Cardiac fibroblast (primary cell): ENCODE measurements at regions not wholly inside any gene's neighbourhood (a gene's known extent, or its start where the extent isn't known, plus 50 kb on each side); places are given as distances from the start of the nearest gene placed in this dataset.

Source experiments
- DNase-seq, 2 donors: peaks; one replicate each; pipeline versions ENCODE4 v3.0.0 to v3.0.0-alpha.2; 2010; ENCODE audit warnings: low read depth in 2 of 2
- H3K4me3 ChIP-seq, 2 donors: replicated peaks in 1 of 2; 1 replicate in 1 of 2; 2 replicates in 1 of 2; pipeline ENCODE4 v1.5.1; 2011; ENCODE audit warnings: low read depth in 2 of 2, low read length in 2 of 2, mild to moderate bottlenecking in 2 of 2, moderate library complexity in 1 of 2
- TF ChIP-seq, protein P1 (sequence below): IDR thresholded peaks from one replicate; pipeline ENCODE4 v1.5.1; 2011; ENCODE audit warnings: low read depth, mild to moderate bottlenecking, low read length, inconsistent platforms

DNA sequence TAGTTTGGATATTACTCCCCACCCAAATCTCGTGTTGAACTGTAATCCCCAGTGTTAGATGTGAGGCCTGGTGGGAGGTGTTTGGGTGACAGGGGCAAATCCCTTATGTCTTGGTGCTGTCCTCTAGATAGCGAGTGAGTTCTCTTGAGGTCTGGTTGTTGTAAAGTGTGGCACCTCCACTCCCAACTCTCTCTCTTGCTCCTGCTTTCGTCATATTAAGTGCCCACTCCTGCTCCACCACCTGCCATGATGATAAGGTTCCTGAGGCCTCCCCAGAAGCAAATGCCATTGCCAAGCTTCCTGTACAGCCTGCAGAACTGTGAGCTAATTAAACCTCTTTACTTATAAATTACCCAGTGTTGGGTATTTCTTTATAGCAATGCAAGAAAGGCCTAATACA, 944.3 kb downstream of the ADGRL3 start:
- H3K4me3 ChIP-seq: no peak overlapping the region
- no peak for DNase-seq
- TF ChIP-seq, protein P1, sequence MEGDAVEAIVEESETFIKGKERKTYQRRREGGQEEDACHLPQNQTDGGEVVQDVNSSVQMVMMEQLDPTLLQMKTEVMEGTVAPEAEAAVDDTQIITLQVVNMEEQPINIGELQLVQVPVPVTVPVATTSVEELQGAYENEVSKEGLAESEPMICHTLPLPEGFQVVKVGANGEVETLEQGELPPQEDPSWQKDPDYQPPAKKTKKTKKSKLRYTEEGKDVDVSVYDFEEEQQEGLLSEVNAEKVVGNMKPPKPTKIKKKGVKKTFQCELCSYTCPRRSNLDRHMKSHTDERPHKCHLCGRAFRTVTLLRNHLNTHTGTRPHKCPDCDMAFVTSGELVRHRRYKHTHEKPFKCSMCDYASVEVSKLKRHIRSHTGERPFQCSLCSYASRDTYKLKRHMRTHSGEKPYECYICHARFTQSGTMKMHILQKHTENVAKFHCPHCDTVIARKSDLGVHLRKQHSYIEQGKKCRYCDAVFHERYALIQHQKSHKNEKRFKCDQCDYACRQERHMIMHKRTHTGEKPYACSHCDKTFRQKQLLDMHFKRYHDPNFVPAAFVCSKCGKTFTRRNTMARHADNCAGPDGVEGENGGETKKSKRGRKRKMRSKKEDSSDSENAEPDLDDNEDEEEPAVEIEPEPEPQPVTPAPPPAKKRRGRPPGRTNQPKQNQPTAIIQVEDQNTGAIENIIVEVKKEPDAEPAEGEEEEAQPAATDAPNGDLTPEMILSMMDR: no peak

GRCh38 chr4:62135565-62136156, 935.5 kb downstream of the ADGRL3 start:
- peak in 1 of 2 donors; percentile 1 for DNase-seq
- TF ChIP-seq, protein P1: no peak
- H3K4me3 ChIP-seq: no peak overlapping the region

DNA sequence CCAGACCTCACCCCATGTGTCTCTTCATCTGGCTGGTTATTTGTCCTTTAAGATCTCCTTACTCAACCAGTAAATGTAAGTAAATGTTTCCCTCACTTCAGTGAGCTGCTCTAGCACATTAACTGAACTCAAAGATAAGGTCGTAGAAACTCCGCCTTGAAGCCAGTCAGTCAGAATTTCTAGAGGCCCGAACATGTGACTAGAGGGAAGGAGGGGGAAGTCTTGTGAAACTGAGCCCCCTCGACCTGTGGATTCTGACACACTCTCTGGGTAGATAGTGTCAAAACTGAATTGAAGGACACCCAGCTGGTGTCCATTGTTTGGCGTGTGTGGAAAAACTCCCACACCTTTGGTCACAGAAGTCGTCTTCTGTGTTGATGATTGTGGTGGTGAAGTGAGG, 933.9 kb downstream of the ADGRL3 start:
- TF ChIP-seq, protein P1: no peak
- no peak for DNase-seq
- H3K4me3 ChIP-seq: no peak overlapping the region

- TF ChIP-seq, protein P1: no peak
- no peak overlapping the region for H3K4me3 ChIP-seq
- peak in 1 of 2 donors; percentile 32 for DNase-seq
Observed at GRCh38 chr4:62133101-62133897, 933.2 kb downstream of the ADGRL3 start.

DNA sequence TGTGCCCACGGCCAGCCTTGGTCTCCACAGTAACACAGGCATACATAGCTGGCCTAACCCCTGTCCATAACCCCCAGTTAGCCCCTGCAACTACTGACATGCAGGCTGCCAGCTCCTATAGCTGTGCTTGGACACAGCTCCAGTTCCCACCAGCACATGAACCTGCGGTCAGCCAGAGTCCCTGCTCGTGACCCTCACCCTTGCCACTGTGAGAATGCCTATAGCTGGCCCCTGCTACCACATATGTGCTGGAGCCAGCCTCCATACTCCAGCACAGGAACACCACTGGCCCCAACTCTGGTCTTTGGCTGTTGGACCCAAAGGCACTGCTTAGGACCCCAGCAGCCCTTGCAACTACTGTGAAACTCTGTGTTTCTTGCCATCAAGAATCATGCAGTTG, 930.9 kb downstream of the ADGRL3 start:
- TF ChIP-seq, protein P1: no peak
- H3K4me3 ChIP-seq: no peak overlapping the region
- no peak for DNase-seq

- TF ChIP-seq, protein P1: no peak
- DNase-seq: no peak
- H3K4me3 ChIP-seq: no peak overlapping the region
Observed at GRCh38 chr4:62130637-62131036, 930.5 kb downstream of the ADGRL3 start.
